ENCODE measurements at regions not wholly inside any gene's neighbourhood (a gene's known extent, or its start where the extent isn't known, plus 50 kb on each side); places are given as distances from the start of the nearest gene placed in this dataset.
A peak's percentile ranks its signal among the peaks of the same experiment; 100 is the strongest.

- DNase-seq (ENCODE audit: low read depth, low spot score): no peak
Measured at GRCh38 chr16:86905302-86905701, 327.0 kb downstream of the FOXL1 start.

GRCh38 chr16:86906623-86907022, 328.3 kb downstream of the FOXL1 start:
- DNase-seq (ENCODE audit: low read depth, low spot score): no peak

GRCh38 chr16:86909359-86910160, 331.2 kb downstream of the FOXL1 start:
- no peak for DNase-seq (ENCODE audit: low read depth, low spot score)

GRCh38 chr16:86910161-86910769, 331.9 kb downstream of the FOXL1 start:
- DNase-seq (ENCODE audit: low read depth, low spot score): no peak

- DNase-seq (ENCODE audit: low read depth, low spot score): no peak
Measured at GRCh38 chr16:86911437-86911958, 333.1 kb downstream of the FOXL1 start.

GRCh38 chr16:86913886-86914285, 335.5 kb downstream of the FOXL1 start:
- no peak for DNase-seq (ENCODE audit: low read depth, low spot score)

- DNase-seq (ENCODE audit: low read depth, low spot score): no peak
Measured at GRCh38 chr16:86914876-86915717, 336.7 kb downstream of the FOXL1 start.

- DNase-seq (ENCODE audit: low read depth, low spot score): no peak
Measured at GRCh38 chr16:86917471-86918365, 339.4 kb downstream of the FOXL1 start.

GRCh38 chr16:86918637-86919036, 340.3 kb downstream of the FOXL1 start:
- no peak for DNase-seq (ENCODE audit: low read depth, low spot score)

GRCh38 chr16:86919078-86919477, 340.7 kb downstream of the FOXL1 start:
- no peak for DNase-seq (ENCODE audit: low read depth, low spot score)

GRCh38 chr16:86919578-86920305, 341.4 kb downstream of the FOXL1 start:
- DNase-seq (ENCODE audit: low read depth, low spot score): no peak

GRCh38 chr16:86921289-86921688, 342.9 kb downstream of the FOXL1 start:
- no peak for DNase-seq (ENCODE audit: low read depth, low spot score)

- no peak for DNase-seq (ENCODE audit: low read depth, low spot score)
Measured at GRCh38 chr16:86922311-86922710, 344.0 kb downstream of the FOXL1 start.

- no peak for DNase-seq (ENCODE audit: low read depth, low spot score)
Measured at GRCh38 chr16:86923656-86924055, 345.3 kb downstream of the FOXL1 start.

GRCh38 chr16:86924537-86924936, 346.2 kb downstream of the FOXL1 start:
- peak; percentile 78 for DNase-seq (ENCODE audit: low read depth, low spot score)

- no peak for DNase-seq (ENCODE audit: low read depth, low spot score)
Measured at GRCh38 chr16:86925067-86925791, 346.9 kb downstream of the FOXL1 start.

- DNase-seq (ENCODE audit: low read depth, low spot score): no peak
Measured at GRCh38 chr16:86926181-86927094, 348.1 kb downstream of the FOXL1 start.

- DNase-seq (ENCODE audit: low read depth, low spot score): no peak
Measured at GRCh38 chr16:86927699-86928098, 349.4 kb downstream of the FOXL1 start.
